Astrocyte (in vitro differentiated cells and primary cell): ENCODE measurements at regions not wholly inside any gene's neighbourhood (a gene's known extent, or its start where the extent isn't known, plus 50 kb on each side); places are given as distances from the start of the nearest gene placed in this dataset.

Experiments used
- DNase-seq: peaks from one replicate; pipeline ENCODE4 v3.0.0-alpha.2; 2010; ENCODE audit warnings: low read depth
- FAIRE-seq: peaks from 2 replicates; lab custom pipeline; 2011; peaks lifted over from hg19 to GRCh38; lab: Jason Lieb, UNC
- H2AFZ ChIP-seq: 2 replicates; pipeline ENCODE4 v1.6.0; 2012; ENCODE audit warnings: low read depth, low read length, inconsistent platforms
- H3K27ac ChIP-seq: 2 replicates; pipeline ENCODE4 v1.5.1; 2011; ENCODE audit warnings: low read depth, low read length, inconsistent platforms
- H3K27me3 ChIP-seq: 2 replicates; pipeline ENCODE4 v1.6.0; 2011; ENCODE audit warnings: low read length, inconsistent platforms; ENCODE audit not compliant: insufficient read depth
- H3K36me3 ChIP-seq: 2 replicates; pipeline ENCODE4 v1.5.1; 2011; ENCODE audit warnings: low read length, inconsistent platforms; ENCODE audit not compliant: insufficient read depth
- H3K4me1 ChIP-seq: 2 replicates; pipeline ENCODE4 v1.5.1; 2011; ENCODE audit warnings: low read length, inconsistent platforms; ENCODE audit not compliant: insufficient read depth
- H3K4me2 ChIP-seq: 2 replicates; pipeline ENCODE4 v1.6.0; 2012; ENCODE audit warnings: low read length, inconsistent platforms
- H3K4me3 ChIP-seq: 2 replicates; pipeline ENCODE4 v1.5.1; 2011; ENCODE audit warnings: low read depth, mild to moderate bottlenecking, low read length, inconsistent platforms; ENCODE audit not compliant: insufficient read depth
- H3K79me2 ChIP-seq: 2 replicates; pipeline ENCODE4 v1.6.0; 2012; ENCODE audit warnings: mild to moderate bottlenecking, low read length, inconsistent platforms; ENCODE audit not compliant: insufficient read depth
- H3K9ac ChIP-seq: 2 replicates; pipeline ENCODE4 v1.6.0; 2012; ENCODE audit warnings: mild to moderate bottlenecking, low read length, inconsistent platforms
- H3K9me3 ChIP-seq: 2 replicates; pipeline ENCODE4 v1.5.1; 2012; ENCODE audit warnings: low read depth, mild to moderate bottlenecking, low read length, inconsistent platforms; ENCODE audit not compliant: insufficient read depth
- H4K20me1 ChIP-seq: 2 replicates; pipeline ENCODE4 v1.6.0; 2012; ENCODE audit warnings: low read length, inconsistent platforms; ENCODE audit not compliant: insufficient read depth
- H3K27ac Mint-ChIP-seq: one replicate; pipeline ENCODE4 v1.8.0; 2021; ENCODE audit warnings: mild to moderate bottlenecking, mixed read lengths; ENCODE audit not compliant: unreplicated experiment
- H3K27me3 Mint-ChIP-seq: one replicate; pipeline ENCODE4 v1.8.0; 2021; ENCODE audit warnings: low read depth, mixed read lengths; ENCODE audit not compliant: unreplicated experiment
- H3K36me3 Mint-ChIP-seq: one replicate; pipeline ENCODE4 v1.8.0; 2021; ENCODE audit warnings: low read depth, mixed read lengths; ENCODE audit not compliant: unreplicated experiment
- H3K4me1 Mint-ChIP-seq: one replicate; pipeline ENCODE4 v1.8.0; 2021; ENCODE audit warnings: low read depth, mixed read lengths; ENCODE audit not compliant: unreplicated experiment
- H3K4me3 Mint-ChIP-seq: one replicate; pipeline ENCODE4 v1.8.0; 2021; ENCODE audit warnings: mild to moderate bottlenecking, moderate library complexity, mixed read lengths; ENCODE audit not compliant: unreplicated experiment
- H3K9me3 Mint-ChIP-seq: one replicate; pipeline ENCODE4 v1.8.0; 2021; ENCODE audit warnings: mild to moderate bottlenecking, mixed read lengths; ENCODE audit not compliant: unreplicated experiment
- CTCF ChIP-seq: IDR thresholded peaks from 2 replicates; pipeline ENCODE4 v1.5.1; 2011; ENCODE audit warnings: low read depth, mild to moderate bottlenecking, inconsistent platforms, low read length, moderate library complexity; ENCODE audit not compliant: insufficient read depth
- EZH2 ChIP-seq: IDR thresholded peaks from 2 replicates; pipeline ENCODE4 v1.6.1; 2012; ENCODE audit warnings: mild to moderate bottlenecking, low read length, inconsistent platforms; ENCODE audit not compliant: insufficient read depth

- Mint-ChIP-seq H3K27ac (no peak overlapping the region), H3K27me3 (peaks cover 4% of the 10 kb centered on the region)
- FAIRE-seq, result no peak
Observed at GRCh38 chr1:63157085-63157484, 165.3 kb upstream of the FOXD3 start.

GRCh38 chr1:63169057-63169456 is 153.3 kb upstream of the FOXD3 start:
- Histone ChIP-seq H3K27ac (no peak overlapping the region), H3K36me3 (no peaks in the 10 kb centered on the region), H3K4me1 (no peaks in the 10 kb centered on the region), H2AFZ (no peak overlapping the region), H3K79me2 (no peaks in the 10 kb centered on the region), H3K9ac (no peak overlapping the region), H3K27me3 (no peaks in the 10 kb centered on the region), H4K20me1 (no peaks in the 10 kb centered on the region), H3K9me3 (no peaks in the 10 kb centered on the region), H3K4me2 (no peak overlapping the region), H3K4me3 (no peak overlapping the region)
- no peak overlapping the region for H3K4me3 Mint-ChIP-seq
- no peak for DNase-seq
- TF ChIP-seq EZH2 (no peak), CTCF (no peak)
- no peaks in the 10 kb centered on the region for H3K27me3 Mint-ChIP-seq
- H3K4me1 Mint-ChIP-seq, result no peaks in the 10 kb centered on the region
- FAIRE-seq, result no peak
- no peaks in the 10 kb centered on the region for H3K36me3 Mint-ChIP-seq
- no peaks in the 10 kb centered on the region for H3K9me3 Mint-ChIP-seq
- no peak overlapping the region for H3K27ac Mint-ChIP-seq

More at GRCh38 chr1:63157085-63157484, 165.3 kb upstream of the FOXD3 start:
- Histone ChIP-seq H3K9me3 (no peaks in the 10 kb centered on the region), H3K36me3 (no peaks in the 10 kb centered on the region), H2AFZ (no peak overlapping the region), H3K9ac (no peak overlapping the region), H3K27me3 (no peaks in the 10 kb centered on the region), H4K20me1 (no peaks in the 10 kb centered on the region), H3K4me2 (no peak overlapping the region), H3K4me3 (no peak overlapping the region), H3K4me1 (no peaks in the 10 kb centered on the region), H3K79me2 (no peaks in the 10 kb centered on the region), H3K27ac (no peak overlapping the region)
- DNase-seq, result no peak
- Mint-ChIP-seq H3K4me3 (no peak overlapping the region), H3K36me3 (no peaks in the 10 kb centered on the region), H3K4me1 (no peaks in the 10 kb centered on the region), H3K9me3 (no peaks in the 10 kb centered on the region)
- no peak for TF ChIP-seq EZH2
- TF ChIP-seq CTCF, result no peak

- FAIRE-seq (no peak), DNase-seq (no peak)
- H3K27me3 Mint-ChIP-seq, result no peaks in the 10 kb centered on the region
- Histone ChIP-seq H3K36me3 (no peaks in the 10 kb centered on the region), H3K4me1 (no peaks in the 10 kb centered on the region), H3K9me3 (no peaks in the 10 kb centered on the region), H3K27me3 (no peaks in the 10 kb centered on the region), H3K4me2 (no peak overlapping the region), H4K20me1 (no peaks in the 10 kb centered on the region), H3K27ac (no peak overlapping the region), H3K79me2 (no peaks in the 10 kb centered on the region), H3K4me3 (no peak overlapping the region), H3K9ac (no peak overlapping the region), H2AFZ (no peak overlapping the region)
- H3K9me3 Mint-ChIP-seq, result no peaks in the 10 kb centered on the region
- H3K27ac Mint-ChIP-seq, result no peak overlapping the region
- no peaks in the 10 kb centered on the region for H3K4me1 Mint-ChIP-seq
- TF ChIP-seq CTCF (no peak), EZH2 (no peak)
- no peaks in the 10 kb centered on the region for H3K36me3 Mint-ChIP-seq
- no peak overlapping the region for H3K4me3 Mint-ChIP-seq
Observed at GRCh38 chr1:63173161-63173560, 149.2 kb upstream of the FOXD3 start.
